GM12865 (cell line): ENCODE measurements at regions not wholly inside any gene's neighbourhood (a gene's known extent, or its start where the extent isn't known, plus 50 kb on each side); places are given as distances from the start of the nearest gene placed in this dataset.

Source experiments
- DNase-seq: peaks from one replicate; pipeline ENCODE4 v3.0.0; 2010; ENCODE audit warnings: low read depth
- H3K4me3 ChIP-seq: 2 replicates; pipeline ENCODE4 v1.5.1; 2011; ENCODE audit warnings: mild to moderate bottlenecking, low read depth, low read length, control low read depth
- TF ChIP-seq, protein P1 (sequence below): IDR thresholded peaks from 2 replicates; pipeline ENCODE4 v1.5.1; 2011; ENCODE audit warnings: low read length, control low read depth, low read depth, inconsistent platforms; ENCODE audit not compliant: insufficient read depth; ENCODE audit errors: missing control alignments

DNA sequence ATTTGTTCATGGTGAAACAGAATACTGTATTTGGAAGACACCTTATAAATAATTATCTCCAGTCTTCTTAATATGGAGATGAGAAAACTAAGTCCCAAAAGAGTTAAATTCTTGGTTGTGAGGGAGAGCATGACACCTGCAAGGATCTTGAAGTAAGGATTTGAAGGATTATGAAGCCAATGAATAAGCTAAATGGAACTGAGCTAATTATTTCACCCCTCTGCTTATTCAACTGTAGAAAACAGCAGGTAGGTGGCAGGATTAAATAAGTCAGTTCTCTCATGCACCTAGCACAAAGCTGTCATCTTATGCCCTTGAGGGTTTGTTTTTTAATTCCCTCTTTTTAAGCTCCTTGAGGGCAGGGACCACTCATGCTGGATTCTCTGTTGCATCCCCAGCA, 457.3 kb downstream of the ETS1 start:
- DNase-seq, result no peak
- TF ChIP-seq, protein P1, sequence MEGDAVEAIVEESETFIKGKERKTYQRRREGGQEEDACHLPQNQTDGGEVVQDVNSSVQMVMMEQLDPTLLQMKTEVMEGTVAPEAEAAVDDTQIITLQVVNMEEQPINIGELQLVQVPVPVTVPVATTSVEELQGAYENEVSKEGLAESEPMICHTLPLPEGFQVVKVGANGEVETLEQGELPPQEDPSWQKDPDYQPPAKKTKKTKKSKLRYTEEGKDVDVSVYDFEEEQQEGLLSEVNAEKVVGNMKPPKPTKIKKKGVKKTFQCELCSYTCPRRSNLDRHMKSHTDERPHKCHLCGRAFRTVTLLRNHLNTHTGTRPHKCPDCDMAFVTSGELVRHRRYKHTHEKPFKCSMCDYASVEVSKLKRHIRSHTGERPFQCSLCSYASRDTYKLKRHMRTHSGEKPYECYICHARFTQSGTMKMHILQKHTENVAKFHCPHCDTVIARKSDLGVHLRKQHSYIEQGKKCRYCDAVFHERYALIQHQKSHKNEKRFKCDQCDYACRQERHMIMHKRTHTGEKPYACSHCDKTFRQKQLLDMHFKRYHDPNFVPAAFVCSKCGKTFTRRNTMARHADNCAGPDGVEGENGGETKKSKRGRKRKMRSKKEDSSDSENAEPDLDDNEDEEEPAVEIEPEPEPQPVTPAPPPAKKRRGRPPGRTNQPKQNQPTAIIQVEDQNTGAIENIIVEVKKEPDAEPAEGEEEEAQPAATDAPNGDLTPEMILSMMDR, result no peak
- H3K4me3 ChIP-seq, result no peak overlapping the region

DNA sequence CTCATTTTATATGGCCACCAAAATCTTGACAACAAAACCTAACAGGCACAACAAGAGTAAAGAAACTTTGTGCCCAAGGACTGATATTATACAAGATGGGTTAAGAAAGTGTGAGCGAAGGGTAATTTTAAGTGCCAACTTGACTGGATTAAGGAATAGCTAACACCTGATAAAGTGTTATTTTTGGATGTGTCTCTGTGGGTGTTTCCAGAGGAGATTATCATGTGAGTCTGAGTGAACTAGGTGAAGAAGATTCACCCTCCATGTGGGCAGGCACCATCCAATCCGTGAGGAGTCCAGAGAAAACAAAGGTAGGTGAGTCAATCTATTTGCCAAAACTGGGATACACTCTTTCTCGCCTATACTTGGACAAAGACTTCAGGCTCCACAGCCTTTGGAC, 461.6 kb downstream of the ETS1 start:
- TF ChIP-seq, protein P1, result no peak
- no peak for DNase-seq
- no peak overlapping the region for H3K4me3 ChIP-seq

DNA sequence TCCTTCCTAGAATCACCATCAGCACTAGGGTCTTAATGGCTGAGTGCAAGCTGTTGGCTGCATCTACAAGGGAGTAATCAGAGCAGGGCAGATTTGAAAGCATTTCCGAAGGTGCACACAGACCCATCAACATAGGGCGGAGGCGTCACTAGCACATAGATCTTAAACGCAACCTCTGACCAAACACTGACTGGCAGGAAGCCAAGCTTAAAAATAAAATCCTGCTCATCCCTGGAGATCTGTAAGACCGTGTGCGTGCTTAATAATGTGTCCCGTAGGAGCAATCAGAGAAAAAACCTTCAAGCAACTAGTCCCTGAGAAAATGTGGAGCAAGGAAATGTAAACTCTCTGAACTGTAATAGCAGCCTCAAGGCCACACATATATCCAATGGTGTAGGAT, 470.5 kb downstream of the ETS1 start:
- DNase-seq, result no peak
- TF ChIP-seq, protein P1, result no peak
- H3K4me3 ChIP-seq, result no peak overlapping the region

DNA sequence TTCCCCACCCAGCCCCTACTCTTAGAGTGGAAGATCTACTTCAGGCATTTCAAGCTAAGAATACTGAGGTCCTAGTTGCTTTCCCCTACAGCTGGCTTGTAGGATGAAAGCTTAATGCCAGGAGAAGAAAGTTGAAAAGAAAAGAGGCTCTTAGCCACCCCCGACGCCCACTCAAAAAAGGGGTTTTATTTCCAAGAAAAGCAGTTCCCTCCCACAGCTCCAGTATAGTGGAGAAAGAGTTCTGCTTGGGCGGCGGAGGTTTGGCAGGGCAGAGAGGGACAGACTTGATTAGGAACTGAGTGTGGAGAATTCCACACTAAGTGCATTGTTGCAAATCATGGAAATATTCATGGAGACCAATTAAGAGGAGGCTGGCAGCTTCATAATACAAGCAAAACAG, 470.9 kb downstream of the ETS1 start:
- TF ChIP-seq, protein P1, result no peak
- no peak for DNase-seq
- H3K4me3 ChIP-seq, result no peak overlapping the region

DNA sequence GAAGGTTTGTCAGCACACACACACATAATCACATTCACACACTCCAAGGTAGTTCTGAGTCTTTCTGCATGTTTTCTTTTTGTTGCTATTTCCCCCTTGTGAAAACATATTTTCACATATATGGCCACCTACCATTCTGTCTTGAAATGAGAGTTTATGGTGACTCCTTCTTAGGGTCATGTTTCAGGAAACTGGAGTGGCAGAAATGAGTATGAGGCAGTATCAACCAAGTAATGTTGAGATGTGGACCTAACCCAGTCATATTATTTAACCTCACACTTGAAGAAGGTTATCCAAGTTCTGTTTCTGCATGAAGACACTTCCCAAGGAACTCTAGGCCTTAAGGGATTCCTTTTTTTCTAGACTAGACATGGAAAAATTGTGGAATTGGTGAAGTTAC, 481.4 kb downstream of the ETS1 start:
- no peak for DNase-seq
- H3K4me3 ChIP-seq, result no peak overlapping the region
- TF ChIP-seq, protein P1, result no peak

DNA sequence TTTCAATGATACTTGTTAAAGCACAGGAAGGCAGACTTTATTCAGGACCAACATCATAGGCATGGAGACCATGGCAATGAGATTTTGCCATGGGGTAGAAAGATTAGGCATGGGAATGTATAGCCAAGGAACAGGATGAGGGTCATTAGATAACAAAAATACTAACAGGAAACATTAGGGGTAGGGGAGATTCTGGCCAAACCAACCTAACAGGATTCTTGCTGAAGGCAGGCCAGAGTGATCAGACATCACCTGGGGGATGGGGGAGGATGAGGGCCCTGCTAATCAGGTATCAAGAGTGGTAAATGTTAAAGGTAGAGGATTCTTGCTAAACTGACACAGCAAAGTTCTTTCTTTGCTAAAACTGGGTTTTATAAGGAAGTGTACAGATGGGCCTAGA, 481.8 kb downstream of the ETS1 start:
- TF ChIP-seq, protein P1, result no peak
- no peak for DNase-seq
- H3K4me3 ChIP-seq, result no peak overlapping the region

DNA sequence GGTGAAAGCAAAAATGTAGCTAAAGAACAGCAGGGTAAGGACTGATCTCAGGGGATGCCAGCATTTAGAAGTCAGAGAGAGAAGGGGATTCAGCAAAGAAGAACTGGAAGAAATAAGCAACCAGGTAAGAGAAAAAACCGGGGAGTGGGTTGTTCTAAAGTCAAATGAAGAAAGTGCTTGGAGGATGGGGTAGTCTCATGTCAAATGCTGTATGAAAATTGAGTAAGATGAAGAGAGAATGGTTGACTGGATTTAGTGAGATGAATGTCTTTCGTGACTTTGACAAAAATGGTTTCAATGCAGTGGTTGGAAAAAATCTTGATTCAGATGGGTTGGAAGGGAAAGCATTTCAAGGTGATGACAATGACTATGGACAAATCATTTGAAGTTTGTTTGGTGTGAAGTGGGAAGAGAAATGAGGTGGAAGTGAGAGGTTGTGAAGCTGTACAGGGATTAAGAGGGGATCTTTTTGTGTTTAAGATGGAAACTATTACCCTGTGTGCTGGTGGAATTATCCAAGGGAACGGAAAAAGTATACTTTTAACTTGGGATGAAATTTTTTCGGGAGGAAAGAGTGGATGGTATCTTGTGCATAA, 484.0 kb downstream of the ETS1 start:
- no peak for DNase-seq
- no peak overlapping the region for H3K4me3 ChIP-seq
- TF ChIP-seq, protein P1, result no peak
